ENCODE measurements at regions not wholly inside any gene's neighbourhood (a gene's known extent, or its start where the extent isn't known, plus 50 kb on each side); places are given as distances from the start of the nearest gene placed in this dataset.

DNA sequence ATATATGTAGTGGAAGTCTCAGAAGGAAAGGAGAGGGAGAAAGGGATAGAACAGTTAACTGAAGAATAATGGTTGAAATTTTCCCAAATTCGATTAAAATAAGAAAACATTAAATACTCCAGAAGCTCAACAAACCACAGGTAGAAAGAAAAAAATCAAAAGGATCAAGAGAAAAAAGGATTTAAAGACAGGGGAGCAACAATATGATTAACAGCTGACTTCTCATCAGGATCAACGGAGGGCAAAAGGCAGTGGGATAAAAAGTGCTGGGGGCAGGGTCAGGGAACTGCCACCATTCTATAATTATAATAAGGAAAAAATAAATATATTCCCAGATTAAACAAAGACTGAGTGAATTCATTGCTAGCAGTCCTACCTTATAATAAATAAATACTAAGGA lies 55.3 kb downstream of the CDKN2C start:
- DNase-seq (ENCODE audit: low read depth): no peak

DNA sequence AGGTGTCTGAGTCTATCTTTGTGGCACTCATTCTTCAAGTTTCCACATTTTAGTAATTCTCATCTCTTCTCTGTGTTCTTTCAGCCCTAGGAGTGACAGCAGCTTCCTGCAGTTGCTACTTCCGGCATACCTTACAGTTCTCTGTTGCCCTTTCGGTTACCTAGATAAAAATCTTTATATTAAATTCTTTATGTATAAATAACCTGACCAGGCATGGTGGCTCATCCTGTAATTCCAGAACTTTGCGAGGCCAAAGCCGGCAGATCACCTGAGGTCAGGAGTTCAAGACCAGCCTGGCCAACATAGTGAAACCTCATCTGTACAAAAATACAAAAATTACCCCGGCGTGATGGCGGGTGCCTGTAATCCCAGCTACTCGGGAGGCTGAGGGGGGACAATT lies 62.9 kb downstream of the CDKN2C start:
- DNase-seq (ENCODE audit: low read depth): no peak

DNA sequence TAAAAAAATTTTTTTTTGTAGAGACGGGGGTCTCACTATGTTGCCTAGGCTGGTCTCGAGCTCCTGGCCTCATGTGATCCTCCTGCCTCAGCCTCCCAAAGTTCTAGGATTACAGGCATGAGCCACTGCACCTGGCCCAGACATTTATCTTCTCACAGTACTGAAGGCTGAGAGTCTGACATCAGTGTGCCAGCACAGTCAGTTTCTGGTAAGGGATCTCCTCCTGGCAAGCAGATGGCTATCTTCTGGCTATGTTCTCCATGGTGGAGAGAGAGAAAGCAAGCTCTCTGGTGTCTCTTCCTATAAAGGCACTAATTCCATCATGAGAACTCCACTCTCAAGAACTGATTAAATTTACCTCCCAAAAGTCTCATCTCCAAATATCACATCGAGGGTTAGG lies 57.8 kb upstream of the C1orf185 start:
- DNase-seq (ENCODE audit: low read depth): no peak

DNA sequence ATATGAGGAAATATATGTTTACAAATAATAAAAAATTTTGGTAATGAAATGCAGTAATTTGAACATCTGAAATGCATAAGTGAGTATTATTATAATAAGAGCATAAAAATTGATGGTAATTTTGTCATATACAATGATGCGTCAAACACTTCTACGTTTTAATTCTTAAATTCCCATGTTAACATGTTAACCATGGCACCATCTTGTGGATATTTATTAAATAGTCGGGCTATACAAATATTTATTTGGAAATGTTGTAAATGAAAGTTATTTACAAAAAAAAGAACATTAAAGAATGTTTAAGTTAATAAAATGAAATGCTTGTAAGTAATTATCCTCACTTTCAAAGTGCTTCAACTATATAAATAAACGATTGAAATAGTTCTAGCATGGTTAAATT lies 57.2 kb upstream of the C1orf185 start:
- peak; percentile 7 for DNase-seq (ENCODE audit: low read depth)

DNA sequence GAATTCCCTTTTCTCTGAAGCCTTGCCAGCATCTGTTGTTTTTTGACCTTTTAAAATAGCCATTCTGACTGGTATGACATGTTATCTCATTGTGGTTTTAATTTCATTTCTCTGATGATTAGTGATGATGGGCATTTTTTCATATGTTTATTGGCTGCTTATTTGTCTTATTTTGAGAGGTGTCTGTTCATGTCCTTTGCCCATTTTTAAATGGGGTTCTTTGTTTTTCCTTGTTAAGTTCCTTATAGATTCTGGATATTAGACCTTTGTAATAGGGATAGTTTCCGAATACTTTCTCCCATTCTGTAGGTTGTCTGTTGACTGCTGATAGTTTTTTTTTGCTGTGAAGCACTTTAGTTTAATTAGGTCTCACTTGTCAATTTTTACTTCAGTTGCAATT lies 54.0 kb upstream of the C1orf185 start:
- DNase-seq (ENCODE audit: low read depth): no peak

DNA sequence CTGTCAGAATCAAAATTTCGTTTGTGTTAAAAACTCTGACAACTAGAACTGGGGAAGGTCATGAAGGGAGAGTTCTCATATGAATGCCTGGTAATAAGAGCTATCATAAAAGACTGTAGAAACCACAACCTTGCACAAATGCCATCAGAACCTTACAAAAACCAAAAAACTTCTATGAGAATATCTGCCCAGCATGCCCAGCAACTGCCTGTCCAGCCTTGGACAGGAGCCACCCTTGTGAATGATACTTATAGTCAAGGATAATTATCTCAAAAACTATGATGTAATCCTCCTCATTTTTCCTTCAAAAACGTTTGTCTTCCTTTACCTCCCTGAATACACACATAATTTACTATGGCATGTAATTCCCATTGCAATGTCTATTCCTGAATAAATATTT lies 53.4 kb upstream of the C1orf185 start:
- no peak for DNase-seq (ENCODE audit: low read depth)

All from amniotic epithelial cell (primary cell).